HL-60 (cell line): ENCODE measurements at regions not wholly inside any gene's neighbourhood (a gene's known extent, or its start where the extent isn't known, plus 50 kb on each side); places are given as distances from the start of the nearest gene placed in this dataset.

Experiments
- CTCF ChIP-seq: IDR thresholded peaks from one replicate; pipeline ENCODE4 v1.5.1; 2011; ENCODE audit warnings: low read length, control low read depth, inconsistent platforms; ENCODE audit not compliant: insufficient read depth
- POLR2AphosphoS5 ChIP-seq: IDR thresholded peaks from 2 replicates; pipeline ENCODE4 v1.6.1; 2012; ENCODE audit warnings: low read depth

- TF ChIP-seq CTCF (no peak), POLR2AphosphoS5 (no peak)
Measured at GRCh38 chr15:97259943-97260342, 700.6 kb upstream of the ARRDC4 start.
